ENCODE measurements at regions not wholly inside any gene's neighbourhood (a gene's known extent, or its start where the extent isn't known, plus 50 kb on each side); places are given as distances from the start of the nearest gene placed in this dataset.

GRCh38 chr16:63497408-63497807, 1461.2 kb upstream of the CDH8 start:
- Histone ChIP-seq H3K79me2 (ENCODE audit: control insufficient read depth, insufficient read depth, low read length) (no peaks in the 10 kb centered on the region), H3K36me3 (ENCODE audit: control insufficient read depth in 2 of 2, insufficient read depth in 2 of 2, low read length in 1 of 2) (no peaks in the 10 kb centered on the region), H3K4me1 (ENCODE audit: control insufficient read depth, insufficient read depth, low read length) (no peaks in the 10 kb centered on the region), H3K27me3 (replicated peaks in 1 of 2; ENCODE audit: control insufficient read depth in 2 of 2, insufficient read depth in 2 of 2, low read length in 1 of 2) (no peaks in the 10 kb centered on the region), H3K4me3 (no peak overlapping the region), H3K4me2 (ENCODE audit: control insufficient read depth, insufficient read depth) (no peak overlapping the region), H2AFZ (ENCODE audit: control insufficient read depth, low read depth, low read length) (no peak overlapping the region), H3K9ac (ENCODE audit: control insufficient read depth, insufficient read depth, low read length) (no peak overlapping the region), H3K9me3 (replicated peaks; ENCODE audit: control insufficient read depth, insufficient read depth, low read length) (no peaks in the 10 kb centered on the region), H4K20me1 (ENCODE audit: control insufficient read depth, insufficient read depth) (no peaks in the 10 kb centered on the region), H3K27ac (ENCODE audit: control insufficient read depth, insufficient read depth) (no peak overlapping the region)
- no peak for TF ChIP-seq KDM1A (IDR thresholded peaks at IDR 0.05; ENCODE audit: borderline replicate concordance)
- TF ChIP-seq NFXL1 (IDR thresholded peaks at IDR 0.05; ENCODE audit: borderline replicate concordance): no peak
- TF ChIP-seq LARP7 (IDR thresholded peaks at IDR 0.05): no peak
- TF ChIP-seq MXI1 (IDR thresholded peaks at IDR 0.05; ENCODE audit: low read depth, low read length): no peak
- BruUV-seq (replicated peaks): no TSS peak
- in situ Hi-C loops (cut with MboI): no loop called here
- RAD21 ChIA-PET (ENCODE audit: unreplicated experiment): no interaction called here
- SMC1A ChIA-PET (ENCODE audit: uncharacterized antibody, unreplicated experiment): no interaction called here
- intact Hi-C loops (cut with micrococcal nuclease; ENCODE audit: unreplicated experiment): no loop called here
- WGBS (ENCODE audit: insufficient coverage, insufficient replicate concordance, low lambda C conversion rate, missing lambda C conversion rate): 17% methylated on average over 2 of the region's 2 CpGs
- POLR2A ChIA-PET: no interaction called here
- no peak for DNase-seq (ENCODE audit: low read depth, low spot score)
- no peak for ATAC-seq
- CTCF ChIA-PET: interaction anchor here (0.9 kb wide), 1 partner anchor 10 kb away, joined by 3 read pairs; no protein-coding TSS in a partner anchor
- FAIRE-seq: no peak

DNA sequence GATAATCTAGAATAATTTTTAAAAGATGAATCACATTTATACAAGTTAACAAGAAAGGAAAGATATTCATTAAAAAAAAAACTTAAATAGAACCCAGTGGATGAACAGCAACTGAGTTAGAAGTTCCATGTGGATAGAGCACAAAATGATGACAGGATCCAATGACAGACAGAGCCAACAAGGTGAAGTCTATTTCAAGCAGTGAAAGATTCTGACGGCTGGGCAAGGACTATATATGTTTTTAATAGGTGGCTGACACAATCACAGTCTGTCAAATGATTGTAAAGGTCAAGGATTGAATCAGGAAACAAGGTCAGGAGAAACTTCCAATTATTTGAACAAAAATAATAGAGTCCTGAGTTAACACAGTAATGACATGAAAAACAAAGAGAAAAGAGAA, 1460.0 kb upstream of the CDH8 start:
- in situ Hi-C loops (cut with MboI): no loop called here
- FAIRE-seq (no peak), DNase-seq (ENCODE audit: low read depth, low spot score) (no peak), ATAC-seq (no peak)
- Histone ChIP-seq H3K9ac (ENCODE audit: control insufficient read depth, insufficient read depth, low read length) (no peak overlapping the region), H2AFZ (ENCODE audit: control insufficient read depth, low read depth, low read length) (no peak overlapping the region), H3K4me1 (ENCODE audit: control insufficient read depth, insufficient read depth, low read length) (no peaks in the 10 kb centered on the region), H3K4me3 (no peak overlapping the region), H3K36me3 (ENCODE audit: control insufficient read depth in 2 of 2, insufficient read depth in 2 of 2, low read length in 1 of 2) (no peaks in the 10 kb centered on the region), H3K9me3 (replicated peaks; ENCODE audit: control insufficient read depth, insufficient read depth, low read length) (no peaks in the 10 kb centered on the region), H3K27me3 (replicated peaks in 1 of 2; ENCODE audit: control insufficient read depth in 2 of 2, insufficient read depth in 2 of 2, low read length in 1 of 2) (no peaks in the 10 kb centered on the region), H4K20me1 (ENCODE audit: control insufficient read depth, insufficient read depth) (no peaks in the 10 kb centered on the region), H3K79me2 (ENCODE audit: control insufficient read depth, insufficient read depth, low read length) (no peaks in the 10 kb centered on the region), H3K27ac (ENCODE audit: control insufficient read depth, insufficient read depth) (no peak overlapping the region), H3K4me2 (ENCODE audit: control insufficient read depth, insufficient read depth) (no peak overlapping the region)
- intact Hi-C loops (cut with micrococcal nuclease; ENCODE audit: unreplicated experiment): no loop called here
- SMC1A ChIA-PET (ENCODE audit: uncharacterized antibody, unreplicated experiment): no interaction called here
- CTCF ChIA-PET: no interaction called here
- RAD21 ChIA-PET (ENCODE audit: unreplicated experiment): no interaction called here
- 0% methylated on average over 1 of the region's 1 CpG for WGBS (ENCODE audit: insufficient coverage, insufficient replicate concordance, low lambda C conversion rate, missing lambda C conversion rate)
- POLR2A ChIA-PET: no interaction called here
- BruUV-seq (replicated peaks): no TSS peak
- TF ChIP-seq HCFC1 (IDR thresholded peaks at IDR 0.05; ENCODE audit: low read length) (no peak), FOXK2 (IDR thresholded peaks at IDR 0.05) (no peak), RUNX3 (IDR thresholded peaks at IDR 0.05; ENCODE audit: low read length) (no peak), PAX8 (IDR thresholded peaks at IDR 0.05) (no peak), ZNF274 (IDR thresholded peaks at IDR 0.05; ENCODE audit: insufficient read depth, insufficient read length) (no peak), FOXM1 (IDR thresholded peaks at IDR 0.05; ENCODE audit: low read depth, low read length) (no peak), RAD51 (IDR thresholded peaks at IDR 0.05) (no peak)
- TF ChIP-seq, protein P1, sequence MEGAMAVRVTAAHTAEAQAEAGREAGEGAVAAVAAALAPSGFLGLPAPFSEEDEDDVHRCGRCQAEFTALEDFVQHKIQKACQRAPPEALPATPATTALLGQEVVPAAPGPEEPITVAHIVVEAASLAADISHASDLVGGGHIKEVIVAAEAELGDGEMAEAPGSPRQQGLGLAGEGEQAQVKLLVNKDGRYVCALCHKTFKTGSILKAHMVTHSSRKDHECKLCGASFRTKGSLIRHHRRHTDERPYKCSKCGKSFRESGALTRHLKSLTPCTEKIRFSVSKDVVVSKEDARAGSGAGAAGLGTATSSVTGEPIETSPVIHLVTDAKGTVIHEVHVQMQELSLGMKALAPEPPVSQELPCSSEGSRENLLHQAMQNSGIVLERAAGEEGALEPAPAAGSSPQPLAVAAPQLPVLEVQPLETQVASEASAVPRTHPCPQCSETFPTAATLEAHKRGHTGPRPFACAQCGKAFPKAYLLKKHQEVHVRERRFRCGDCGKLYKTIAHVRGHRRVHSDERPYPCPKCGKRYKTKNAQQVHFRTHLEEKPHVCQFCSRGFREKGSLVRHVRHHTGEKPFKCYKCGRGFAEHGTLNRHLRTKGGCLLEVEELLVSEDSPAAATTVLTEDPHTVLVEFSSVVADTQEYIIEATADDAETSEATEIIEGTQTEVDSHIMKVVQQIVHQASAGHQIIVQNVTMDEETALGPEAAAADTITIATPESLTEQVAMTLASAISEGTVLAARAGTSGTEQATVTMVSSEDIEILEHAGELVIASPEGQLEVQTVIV (IDR thresholded peaks at IDR 0.05; ENCODE audit: borderline replicate concordance, partially characterized antibody): no peak
- TF ChIP-seq, protein P2, sequence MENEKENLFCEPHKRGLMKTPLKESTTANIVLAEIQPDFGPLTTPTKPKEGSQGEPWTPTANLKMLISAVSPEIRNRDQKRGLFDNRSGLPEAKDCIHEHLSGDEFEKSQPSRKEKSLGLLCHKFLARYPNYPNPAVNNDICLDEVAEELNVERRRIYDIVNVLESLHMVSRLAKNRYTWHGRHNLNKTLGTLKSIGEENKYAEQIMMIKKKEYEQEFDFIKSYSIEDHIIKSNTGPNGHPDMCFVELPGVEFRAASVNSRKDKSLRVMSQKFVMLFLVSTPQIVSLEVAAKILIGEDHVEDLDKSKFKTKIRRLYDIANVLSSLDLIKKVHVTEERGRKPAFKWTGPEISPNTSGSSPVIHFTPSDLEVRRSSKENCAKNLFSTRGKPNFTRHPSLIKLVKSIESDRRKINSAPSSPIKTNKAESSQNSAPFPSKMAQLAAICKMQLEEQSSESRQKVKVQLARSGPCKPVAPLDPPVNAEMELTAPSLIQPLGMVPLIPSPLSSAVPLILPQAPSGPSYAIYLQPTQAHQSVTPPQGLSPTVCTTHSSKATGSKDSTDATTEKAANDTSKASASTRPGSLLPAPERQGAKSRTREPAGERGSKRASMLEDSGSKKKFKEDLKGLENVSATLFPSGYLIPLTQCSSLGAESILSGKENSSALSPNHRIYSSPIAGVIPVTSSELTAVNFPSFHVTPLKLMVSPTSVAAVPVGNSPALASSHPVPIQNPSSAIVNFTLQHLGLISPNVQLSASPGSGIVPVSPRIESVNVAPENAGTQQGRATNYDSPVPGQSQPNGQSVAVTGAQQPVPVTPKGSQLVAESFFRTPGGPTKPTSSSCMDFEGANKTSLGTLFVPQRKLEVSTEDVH (IDR thresholded peaks at IDR 0.05; ENCODE audit: low read depth, partially characterized antibody): no peak
